WTC11 (cell line): ENCODE measurements at regions not wholly inside any gene's neighbourhood (a gene's known extent, or its start where the extent isn't known, plus 50 kb on each side); places are given as distances from the start of the nearest gene placed in this dataset.

Source experiments
- ATAC-seq: fragments of 200-7000 bp; cut with Tn5 transposase; 2 replicates; pipeline ENCODE4 v1.10.0; 2021; ENCODE audit warnings: mild to moderate bottlenecking, moderate library complexity
- CTCF ChIA-PET: fragments of 300-600 bp; sonication (Branson Sonifier 250); formaldehyde crosslinking; loops from one replicate; lab custom pipeline; 2021; ENCODE audit warnings: antibody characterized with exemption; lab: Charles Lee
- POLR2A ChIA-PET: fragments of 350-600 bp; sonication (Branson Sonifier 250); formaldehyde crosslinking; loops from one replicate; lab custom pipeline; 2021; ENCODE audit warnings: antibody characterized with exemption; lab: Charles Lee
- DNase-seq: peaks from one replicate; pipeline ENCODE4 v3.0.0; 2021; ENCODE audit warnings: low spot score
- H3K27ac Mint-ChIP-seq: 2 replicates; pipeline ENCODE4 v1.8.0; 2021; ENCODE audit warnings: mixed read lengths
- H3K27me3 Mint-ChIP-seq: 2 replicates; pipeline ENCODE4 v1.8.0; 2021; ENCODE audit warnings: low read depth, mild to moderate bottlenecking, moderate library complexity, mixed read lengths
- H3K36me3 Mint-ChIP-seq: 2 replicates; pipeline ENCODE4 v1.8.0; 2021; ENCODE audit warnings: mixed read lengths
- H3K4me1 Mint-ChIP-seq: 2 replicates; pipeline ENCODE4 v1.8.0; 2022; ENCODE audit warnings: mixed read lengths
- H3K4me3 Mint-ChIP-seq: 2 replicates; pipeline ENCODE4 v1.8.0; 2021; ENCODE audit warnings: mild to moderate bottlenecking, moderate library complexity, mixed read lengths
- H3K9me3 Mint-ChIP-seq: 2 replicates; pipeline ENCODE4 v1.8.0; 2021; ENCODE audit warnings: mixed read lengths
- FOXK1 ChIP-seq: sonication (generic); formaldehyde crosslinking; IDR thresholded peaks from 2 replicates; pipeline ENCODE4 v1.8.0; 2022; ENCODE audit warnings: mild to moderate bottlenecking, moderate library complexity, missing genetic modification reagents
- GRHL2 ChIP-seq: fragments of 250-450 bp; sonication (Bioruptor Pico); IDR thresholded peaks from 2 replicates; pipeline ENCODE4 v1.8.0; 2022; ENCODE audit warnings: mild to moderate bottlenecking, moderate library complexity; ENCODE audit not compliant: insufficient replicate concordance, severe bottlenecking
- GTF2I ChIP-seq: fragments of 250-450 bp; sonication (Bioruptor Pico); conservative IDR thresholded peaks from 2 replicates; pipeline ENCODE4 v1.4.0; 2021; ENCODE audit warnings: mild to moderate bottlenecking
- HMGA2 ChIP-seq: fragments of 250-450 bp; sonication (Bioruptor Pico); IDR thresholded peaks from 2 replicates; pipeline ENCODE4 v1.4.0; 2021; ENCODE audit warnings: mild to moderate bottlenecking, moderate library complexity
- NR2C2 ChIP-seq: sonication (generic); formaldehyde crosslinking; IDR thresholded peaks from 2 replicates; pipeline ENCODE4 v1.8.0; 2022; ENCODE audit warnings: mild to moderate bottlenecking, missing genetic modification reagents
- RORB ChIP-seq: fragments of 250-450 bp; sonication (Bioruptor Pico); IDR thresholded peaks from 2 replicates; pipeline ENCODE4 v1.9.0; 2021; ENCODE audit warnings: mild to moderate bottlenecking
- ZNF138 ChIP-seq: sonication (generic); formaldehyde crosslinking; conservative IDR thresholded peaks from 2 replicates; pipeline ENCODE4 v1.8.1; 2022; ENCODE audit warnings: mild to moderate bottlenecking, moderate library complexity, missing genetic modification reagents
- ZNF219 ChIP-seq: sonication (generic); formaldehyde crosslinking; IDR thresholded peaks from 2 replicates; pipeline ENCODE4 v1.8.0; 2023; ENCODE audit warnings: missing genetic modification reagents, mild to moderate bottlenecking, borderline replicate concordance
- ZNF232 ChIP-seq: sonication (generic); formaldehyde crosslinking; IDR thresholded peaks from 2 replicates; pipeline ENCODE4 v1.8.0; 2022; ENCODE audit warnings: mild to moderate bottlenecking, missing genetic modification reagents
- ZNF396 ChIP-seq: fragments of 250-450 bp; sonication (Bioruptor Pico); IDR thresholded peaks from 2 replicates; pipeline ENCODE4 v1.8.0; 2021; ENCODE audit warnings: mild to moderate bottlenecking, moderate library complexity, borderline replicate concordance
- ZNF671 ChIP-seq: fragments of 250-450 bp; sonication (Bioruptor Pico); IDR thresholded peaks from 2 replicates; pipeline ENCODE4 v1.8.0; 2021; ENCODE audit warnings: mild to moderate bottlenecking
- TF ChIP-seq, protein P1 (sequence below): fragments of 250-450 bp; sonication (Bioruptor Pico); IDR thresholded peaks from 2 replicates; pipeline ENCODE4 v2.1.2; 2022; ENCODE audit warnings: mild to moderate bottlenecking, moderate library complexity
- TF ChIP-seq, protein P2 (sequence below): sonication (generic); formaldehyde crosslinking; IDR thresholded peaks from 2 replicates; pipeline ENCODE4 v1.8.1; 2022; ENCODE audit warnings: low read depth, missing genetic modification reagents, borderline replicate concordance
- TF ChIP-seq, protein P3 (sequence below): sonication (generic); formaldehyde crosslinking; IDR thresholded peaks from 2 replicates; pipeline ENCODE4 v1.8.0; 2022; ENCODE audit warnings: missing genetic modification reagents
- TF ChIP-seq, protein P4 (sequence below): fragments of 250-450 bp; sonication (Bioruptor Pico); conservative IDR thresholded peaks from 2 replicates; pipeline ENCODE4 v1.9.0; 2021; ENCODE audit warnings: mild to moderate bottlenecking
- TF ChIP-seq, protein P5 (sequence below): sonication (generic); formaldehyde crosslinking; IDR thresholded peaks from 2 replicates; pipeline ENCODE4 v1.8.1; 2023; ENCODE audit warnings: mild to moderate bottlenecking, missing genetic modification reagents, moderate library complexity
- TF ChIP-seq, protein P6 (sequence below): fragments of 250-450 bp; sonication (Bioruptor Pico); IDR thresholded peaks from 2 replicates; pipeline ENCODE4 v1.9.0; 2021; ENCODE audit warnings: mild to moderate bottlenecking, borderline replicate concordance
- TF ChIP-seq, protein P7 (sequence below): sonication (generic); formaldehyde crosslinking; IDR thresholded peaks from 2 replicates; pipeline ENCODE4 v1.8.1; 2023; ENCODE audit warnings: mild to moderate bottlenecking, missing genetic modification reagents

DNA sequence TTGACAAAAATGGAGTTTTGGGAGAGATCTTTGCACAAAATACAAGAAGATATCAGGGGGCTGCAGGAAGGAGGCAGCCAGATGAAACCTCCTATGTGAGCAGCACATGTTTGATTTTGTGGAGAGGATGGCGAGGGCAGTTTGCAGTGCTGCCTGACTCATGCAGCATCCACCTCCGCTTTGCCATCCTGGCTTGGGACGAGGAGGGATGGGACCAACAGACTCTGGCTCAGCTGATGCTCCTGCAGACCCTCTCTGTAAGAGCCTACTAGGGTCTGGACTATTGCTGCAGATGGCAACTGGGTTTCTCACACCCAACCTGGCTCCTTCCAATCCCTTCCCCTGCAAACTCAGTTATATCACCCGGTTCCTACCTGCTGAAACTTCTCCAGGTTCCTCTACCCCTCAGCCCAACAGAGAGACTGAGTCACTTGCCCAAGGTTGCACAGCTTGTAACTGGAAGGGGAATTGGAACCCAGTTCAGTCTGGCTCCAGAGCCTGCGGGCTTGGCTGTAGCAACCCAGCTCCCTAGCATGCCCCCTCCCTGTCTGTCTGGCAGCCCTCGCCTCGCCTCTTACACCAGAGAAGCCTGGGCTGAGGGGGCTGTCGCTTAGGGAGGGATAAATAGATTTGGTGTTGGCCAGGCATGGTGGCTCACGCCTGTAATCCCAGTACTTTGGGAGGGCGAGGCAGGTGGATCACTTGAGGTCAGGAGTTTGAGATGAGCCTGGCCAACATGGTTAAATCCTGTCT, 205.8 kb downstream of the PTPRU start (continued):
- TF ChIP-seq, protein P1, sequence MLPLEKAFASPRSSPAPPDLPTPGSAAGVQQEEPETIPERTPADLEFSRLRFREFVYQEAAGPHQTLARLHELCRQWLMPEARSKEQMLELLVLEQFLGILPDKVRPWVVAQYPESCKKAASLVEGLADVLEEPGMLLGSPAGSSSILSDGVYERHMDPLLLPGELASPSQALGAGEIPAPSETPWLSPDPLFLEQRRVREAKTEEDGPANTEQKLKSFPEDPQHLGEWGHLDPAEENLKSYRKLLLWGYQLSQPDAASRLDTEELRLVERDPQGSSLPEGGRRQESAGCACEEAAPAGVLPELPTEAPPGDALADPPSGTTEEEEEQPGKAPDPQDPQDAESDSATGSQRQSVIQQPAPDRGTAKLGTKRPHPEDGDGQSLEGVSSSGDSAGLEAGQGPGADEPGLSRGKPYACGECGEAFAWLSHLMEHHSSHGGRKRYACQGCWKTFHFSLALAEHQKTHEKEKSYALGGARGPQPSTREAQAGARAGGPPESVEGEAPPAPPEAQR = no peak
- TF ChIP-seq, protein P2, sequence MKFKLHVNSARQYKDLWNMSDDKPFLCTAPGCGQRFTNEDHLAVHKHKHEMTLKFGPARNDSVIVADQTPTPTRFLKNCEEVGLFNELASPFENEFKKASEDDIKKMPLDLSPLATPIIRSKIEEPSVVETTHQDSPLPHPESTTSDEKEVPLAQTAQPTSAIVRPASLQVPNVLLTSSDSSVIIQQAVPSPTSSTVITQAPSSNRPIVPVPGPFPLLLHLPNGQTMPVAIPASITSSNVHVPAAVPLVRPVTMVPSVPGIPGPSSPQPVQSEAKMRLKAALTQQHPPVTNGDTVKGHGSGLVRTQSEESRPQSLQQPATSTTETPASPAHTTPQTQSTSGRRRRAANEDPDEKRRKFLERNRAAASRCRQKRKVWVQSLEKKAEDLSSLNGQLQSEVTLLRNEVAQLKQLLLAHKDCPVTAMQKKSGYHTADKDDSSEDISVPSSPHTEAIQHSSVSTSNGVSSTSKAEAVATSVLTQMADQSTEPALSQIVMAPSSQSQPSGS (CRISPR knock-in tag) = no peak
- TF ChIP-seq, protein P3, sequence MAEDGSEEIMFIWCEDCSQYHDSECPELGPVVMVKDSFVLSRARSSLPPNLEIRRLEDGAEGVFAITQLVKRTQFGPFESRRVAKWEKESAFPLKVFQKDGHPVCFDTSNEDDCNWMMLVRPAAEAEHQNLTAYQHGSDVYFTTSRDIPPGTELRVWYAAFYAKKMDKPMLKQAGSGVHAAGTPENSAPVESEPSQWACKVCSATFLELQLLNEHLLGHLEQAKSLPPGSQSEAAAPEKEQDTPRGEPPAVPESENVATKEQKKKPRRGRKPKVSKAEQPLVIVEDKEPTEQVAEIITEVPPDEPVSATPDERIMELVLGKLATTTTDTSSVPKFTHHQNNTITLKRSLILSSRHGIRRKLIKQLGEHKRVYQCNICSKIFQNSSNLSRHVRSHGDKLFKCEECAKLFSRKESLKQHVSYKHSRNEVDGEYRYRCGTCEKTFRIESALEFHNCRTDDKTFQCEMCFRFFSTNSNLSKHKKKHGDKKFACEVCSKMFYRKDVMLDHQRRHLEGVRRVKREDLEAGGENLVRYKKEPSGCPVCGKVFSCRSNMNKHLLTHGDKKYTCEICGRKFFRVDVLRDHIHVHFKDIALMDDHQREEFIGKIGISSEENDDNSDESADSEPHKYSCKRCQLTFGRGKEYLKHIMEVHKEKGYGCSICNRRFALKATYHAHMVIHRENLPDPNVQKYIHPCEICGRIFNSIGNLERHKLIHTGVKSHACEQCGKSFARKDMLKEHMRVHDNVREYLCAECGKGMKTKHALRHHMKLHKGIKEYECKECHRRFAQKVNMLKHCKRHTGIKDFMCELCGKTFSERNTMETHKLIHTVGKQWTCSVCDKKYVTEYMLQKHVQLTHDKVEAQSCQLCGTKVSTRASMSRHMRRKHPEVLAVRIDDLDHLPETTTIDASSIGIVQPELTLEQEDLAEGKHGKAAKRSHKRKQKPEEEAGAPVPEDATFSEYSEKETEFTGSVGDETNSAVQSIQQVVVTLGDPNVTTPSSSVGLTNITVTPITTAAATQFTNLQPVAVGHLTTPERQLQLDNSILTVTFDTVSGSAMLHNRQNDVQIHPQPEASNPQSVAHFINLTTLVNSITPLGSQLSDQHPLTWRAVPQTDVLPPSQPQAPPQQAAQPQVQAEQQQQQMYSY = no peak

DNA sequence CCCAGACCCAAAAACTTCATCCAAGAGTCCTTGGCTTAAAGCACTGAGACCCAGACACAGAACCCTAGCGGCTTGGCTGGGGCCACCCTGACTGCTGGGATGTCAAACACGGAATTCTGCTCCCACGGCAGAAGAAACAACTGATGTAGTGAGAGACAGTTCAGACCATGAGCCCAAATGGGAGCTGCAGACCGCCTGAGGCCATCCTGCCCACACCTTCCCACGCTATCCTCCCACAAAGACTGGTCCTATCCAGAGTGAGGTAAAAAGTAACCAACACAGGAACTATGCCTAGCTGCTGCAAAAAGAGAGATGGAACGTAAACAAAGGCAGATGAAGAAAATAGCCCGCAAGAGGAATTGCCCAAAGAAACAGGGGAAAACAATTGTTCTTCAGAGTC, 203.3 kb downstream of the PTPRU start:
- CTCF ChIA-PET = interaction anchor here (1.2 to 2.1 kb wide), 2 partner anchors 14 to 43 kb away, joined by 4 to 7 read pairs; no protein-coding TSS in a partner anchor
- no peak for TF ChIP-seq FOXK1 (CRISPR knock-in tag)
- TF ChIP-seq RORB (CRISPR knock-in tag) = no peak
- no peak for TF ChIP-seq HMGA2 (CRISPR knock-in tag)
- no peak for TF ChIP-seq ZNF396
- TF ChIP-seq GTF2I (CRISPR knock-in tag) = no peak
- no peak for TF ChIP-seq ZNF219 (CRISPR knock-in tag)
- TF ChIP-seq, protein P4, sequence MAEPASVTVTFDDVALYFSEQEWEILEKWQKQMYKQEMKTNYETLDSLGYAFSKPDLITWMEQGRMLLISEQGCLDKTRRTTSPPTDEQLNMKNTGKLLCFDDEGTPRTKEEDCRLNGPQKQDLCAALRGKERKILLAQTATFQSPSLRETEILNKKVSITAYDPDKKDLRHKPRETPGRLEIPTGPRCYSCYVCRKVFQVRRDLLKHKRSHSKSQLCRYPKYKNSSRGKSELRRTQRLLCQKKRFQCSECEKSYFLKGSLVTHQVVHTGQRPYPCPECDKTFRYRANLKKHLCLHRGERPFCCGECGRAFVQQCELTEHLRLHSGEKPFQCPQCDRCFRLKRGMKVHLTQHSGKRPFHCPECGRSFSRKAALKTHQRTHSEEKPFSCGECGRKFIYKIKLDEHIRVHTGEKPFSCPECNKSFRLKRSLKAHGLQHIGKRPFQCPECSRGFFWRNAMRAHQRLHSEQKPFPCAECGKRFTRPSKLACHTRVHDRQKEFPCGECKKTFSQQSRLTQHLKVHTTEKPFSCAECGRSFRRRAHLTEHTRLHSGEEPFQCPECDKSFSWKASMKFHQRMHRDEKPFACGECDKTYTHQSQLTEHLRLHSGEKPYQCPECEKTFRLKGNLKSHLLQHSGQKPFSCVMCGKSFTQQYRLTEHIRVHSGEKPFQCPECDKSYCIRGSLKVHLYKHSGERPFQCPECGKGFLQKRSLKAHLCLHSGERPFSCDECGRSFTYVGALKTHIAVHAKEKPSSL = no peak
- TF ChIP-seq NR2C2 = no peak
- no peak for TF ChIP-seq ZNF671
- TF ChIP-seq, protein P5, sequence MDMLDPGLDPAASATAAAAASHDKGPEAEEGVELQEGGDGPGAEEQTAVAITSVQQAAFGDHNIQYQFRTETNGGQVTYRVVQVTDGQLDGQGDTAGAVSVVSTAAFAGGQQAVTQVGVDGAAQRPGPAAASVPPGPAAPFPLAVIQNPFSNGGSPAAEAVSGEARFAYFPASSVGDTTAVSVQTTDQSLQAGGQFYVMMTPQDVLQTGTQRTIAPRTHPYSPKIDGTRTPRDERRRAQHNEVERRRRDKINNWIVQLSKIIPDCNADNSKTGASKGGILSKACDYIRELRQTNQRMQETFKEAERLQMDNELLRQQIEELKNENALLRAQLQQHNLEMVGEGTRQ = no peak
- POLR2A ChIA-PET = no interaction called here
- Mint-ChIP-seq H3K9me3 (no peaks in the 10 kb centered on the region), H3K4me1 (peaks cover 39% of the 10 kb centered on the region), H3K27ac (no peak overlapping the region), H3K36me3 (no peaks in the 10 kb centered on the region), H3K4me3 (no peak overlapping the region), H3K27me3 (peaks cover 4% of the 10 kb centered on the region)
- no peak for ATAC-seq
- DNase-seq = no peak

DNA sequence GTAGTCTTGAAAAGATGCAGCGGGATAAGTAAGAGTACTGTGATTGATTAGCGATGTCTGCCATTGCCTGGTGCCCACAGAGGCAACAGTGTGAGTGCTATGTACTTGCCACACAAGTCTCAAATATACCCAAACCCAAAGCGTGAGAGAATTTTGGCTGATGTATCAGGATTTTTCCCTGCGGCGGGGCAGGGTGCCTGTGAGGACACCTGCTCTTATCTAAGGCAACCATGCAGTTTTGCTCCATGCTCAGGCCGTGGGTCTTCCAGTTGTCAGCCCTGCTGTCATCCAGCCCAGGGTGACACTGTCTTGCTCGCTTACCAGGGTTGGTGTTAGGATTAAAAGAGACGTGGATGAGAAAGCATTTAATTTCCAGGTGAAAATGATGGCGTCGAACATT, 202.7 kb downstream of the PTPRU start:
- ATAC-seq (no peak), DNase-seq (no peak)
- Mint-ChIP-seq H3K36me3 (no peaks in the 10 kb centered on the region), H3K4me1 (peaks cover 33% of the 10 kb centered on the region), H3K27ac (no peak overlapping the region), H3K4me3 (no peak overlapping the region), H3K27me3 (peaks cover 3% of the 10 kb centered on the region), H3K9me3 (no peaks in the 10 kb centered on the region)
- ChIA-PET POLR2A (no interaction called here), CTCF (interaction anchor here (2.1 kb wide), 1 partner anchor 13 kb away, joined by 7 read pairs; no protein-coding TSS in a partner anchor)
- TF ChIP-seq GRHL2 (no peak), ZNF138 (no peak), ZNF232 (CRISPR knock-in tag) (no peak), ZNF671 (no peak)
- TF ChIP-seq, protein P6, sequence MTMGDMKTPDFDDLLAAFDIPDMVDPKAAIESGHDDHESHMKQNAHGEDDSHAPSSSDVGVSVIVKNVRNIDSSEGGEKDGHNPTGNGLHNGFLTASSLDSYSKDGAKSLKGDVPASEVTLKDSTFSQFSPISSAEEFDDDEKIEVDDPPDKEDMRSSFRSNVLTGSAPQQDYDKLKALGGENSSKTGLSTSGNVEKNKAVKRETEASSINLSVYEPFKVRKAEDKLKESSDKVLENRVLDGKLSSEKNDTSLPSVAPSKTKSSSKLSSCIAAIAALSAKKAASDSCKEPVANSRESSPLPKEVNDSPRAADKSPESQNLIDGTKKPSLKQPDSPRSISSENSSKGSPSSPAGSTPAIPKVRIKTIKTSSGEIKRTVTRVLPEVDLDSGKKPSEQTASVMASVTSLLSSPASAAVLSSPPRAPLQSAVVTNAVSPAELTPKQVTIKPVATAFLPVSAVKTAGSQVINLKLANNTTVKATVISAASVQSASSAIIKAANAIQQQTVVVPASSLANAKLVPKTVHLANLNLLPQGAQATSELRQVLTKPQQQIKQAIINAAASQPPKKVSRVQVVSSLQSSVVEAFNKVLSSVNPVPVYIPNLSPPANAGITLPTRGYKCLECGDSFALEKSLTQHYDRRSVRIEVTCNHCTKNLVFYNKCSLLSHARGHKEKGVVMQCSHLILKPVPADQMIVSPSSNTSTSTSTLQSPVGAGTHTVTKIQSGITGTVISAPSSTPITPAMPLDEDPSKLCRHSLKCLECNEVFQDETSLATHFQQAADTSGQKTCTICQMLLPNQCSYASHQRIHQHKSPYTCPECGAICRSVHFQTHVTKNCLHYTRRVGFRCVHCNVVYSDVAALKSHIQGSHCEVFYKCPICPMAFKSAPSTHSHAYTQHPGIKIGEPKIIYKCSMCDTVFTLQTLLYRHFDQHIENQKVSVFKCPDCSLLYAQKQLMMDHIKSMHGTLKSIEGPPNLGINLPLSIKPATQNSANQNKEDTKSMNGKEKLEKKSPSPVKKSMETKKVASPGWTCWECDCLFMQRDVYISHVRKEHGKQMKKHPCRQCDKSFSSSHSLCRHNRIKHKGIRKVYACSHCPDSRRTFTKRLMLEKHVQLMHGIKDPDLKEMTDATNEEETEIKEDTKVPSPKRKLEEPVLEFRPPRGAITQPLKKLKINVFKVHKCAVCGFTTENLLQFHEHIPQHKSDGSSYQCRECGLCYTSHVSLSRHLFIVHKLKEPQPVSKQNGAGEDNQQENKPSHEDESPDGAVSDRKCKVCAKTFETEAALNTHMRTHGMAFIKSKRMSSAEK = no peak
- TF ChIP-seq, protein P7, sequence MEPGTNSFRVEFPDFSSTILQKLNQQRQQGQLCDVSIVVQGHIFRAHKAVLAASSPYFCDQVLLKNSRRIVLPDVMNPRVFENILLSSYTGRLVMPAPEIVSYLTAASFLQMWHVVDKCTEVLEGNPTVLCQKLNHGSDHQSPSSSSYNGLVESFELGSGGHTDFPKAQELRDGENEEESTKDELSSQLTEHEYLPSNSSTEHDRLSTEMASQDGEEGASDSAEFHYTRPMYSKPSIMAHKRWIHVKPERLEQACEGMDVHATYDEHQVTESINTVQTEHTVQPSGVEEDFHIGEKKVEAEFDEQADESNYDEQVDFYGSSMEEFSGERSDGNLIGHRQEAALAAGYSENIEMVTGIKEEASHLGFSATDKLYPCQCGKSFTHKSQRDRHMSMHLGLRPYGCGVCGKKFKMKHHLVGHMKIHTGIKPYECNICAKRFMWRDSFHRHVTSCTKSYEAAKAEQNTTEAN (CRISPR knock-in tag) = no peak
